ENCODE measurements at regions not wholly inside any gene's neighbourhood (a gene's known extent, or its start where the extent isn't known, plus 50 kb on each side); places are given as distances from the start of the nearest gene placed in this dataset.

GRCh38 chr6:117195728-117196127 lies 69.6 kb upstream of the VGLL2 start:
- H3K36me3 ChIP-seq (replicated peaks): no peaks in the 10 kb centered on the region
- H3K4me3 ChIP-seq: no peak overlapping the region
- in situ Hi-C loops (cut with MboI; ENCODE audit: low sequenced_read_pairs): no loop called here
- H3K4me1 ChIP-seq: no peaks in the 10 kb centered on the region
- H3K9me3 ChIP-seq: no peaks in the 10 kb centered on the region
- DNase-seq (ENCODE audit: low spot score in 2 of 2): no peak
- peaks cover 3% of the 10 kb centered on the region; the same call in 1 of the 2 replicates for H3K27me3 ChIP-seq (ENCODE audit: low read depth)

DNA sequence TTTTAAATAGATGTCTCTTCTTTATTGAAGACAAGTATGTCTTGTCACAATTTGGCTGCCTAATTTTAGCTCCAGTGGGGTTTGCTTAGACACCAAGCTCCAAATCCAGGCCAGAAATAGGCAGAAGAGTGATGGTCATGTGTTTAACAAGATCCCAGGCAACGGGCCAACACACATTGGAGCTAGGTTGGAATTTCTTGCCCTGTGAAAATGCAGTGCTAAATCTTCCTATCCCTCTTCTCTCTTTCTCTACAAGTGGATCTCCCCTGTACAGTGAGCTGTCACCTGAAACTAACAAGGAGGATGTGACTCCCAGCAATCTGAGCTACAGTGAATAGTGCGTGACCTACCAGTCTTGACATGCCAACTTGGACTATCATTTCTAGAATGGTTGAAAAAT lies 65.3 kb upstream of the VGLL2 start:
- Histone ChIP-seq H3K4me3 (no peak overlapping the region), H3K27me3 (ENCODE audit: low read depth) (peaks cover 6% of the 10 kb centered on the region; the same call in 1 of the 2 replicates), H3K36me3 (replicated peaks) (no peaks in the 10 kb centered on the region), H3K4me1 (no peaks in the 10 kb centered on the region), H3K9me3 (no peaks in the 10 kb centered on the region)
- in situ Hi-C loops (cut with MboI; ENCODE audit: low sequenced_read_pairs): no loop called here
- no peak for DNase-seq (ENCODE audit: low spot score in 2 of 2)

- peaks cover 6% of the 10 kb centered on the region; the same call in 1 of the 2 replicates for H3K27me3 ChIP-seq (ENCODE audit: low read depth)
- in situ Hi-C loops (cut with MboI; ENCODE audit: low sequenced_read_pairs): no loop called here
- no peaks in the 10 kb centered on the region for H3K9me3 ChIP-seq
- DNase-seq (ENCODE audit: low spot score in 2 of 2): no peak
- no peak overlapping the region for H3K4me3 ChIP-seq
- no peaks in the 10 kb centered on the region for H3K4me1 ChIP-seq
- H3K36me3 ChIP-seq (replicated peaks): no peaks in the 10 kb centered on the region
Measured at GRCh38 chr6:117204903-117205302, 60.5 kb upstream of the VGLL2 start.

- H3K27me3 ChIP-seq (ENCODE audit: low read depth): peaks cover 3% of the 10 kb centered on the region; the same call in 1 of the 2 replicates
- in situ Hi-C loops (cut with MboI; ENCODE audit: low sequenced_read_pairs): no loop called here
- H3K4me1 ChIP-seq: no peaks in the 10 kb centered on the region
- no peaks in the 10 kb centered on the region for H3K36me3 ChIP-seq (replicated peaks)
- H3K4me3 ChIP-seq: no peak overlapping the region
- H3K9me3 ChIP-seq: no peaks in the 10 kb centered on the region
- no peak for DNase-seq (ENCODE audit: low spot score in 2 of 2)
Measured at GRCh38 chr6:117205876-117206275, 59.5 kb upstream of the VGLL2 start.

- DNase-seq (ENCODE audit: low spot score in 2 of 2): no peak
- Histone ChIP-seq H3K4me1 (no peaks in the 10 kb centered on the region), H3K9me3 (no peaks in the 10 kb centered on the region), H3K27me3 (ENCODE audit: low read depth) (no peaks in the 10 kb centered on the region), H3K4me3 (no peak overlapping the region), H3K36me3 (replicated peaks) (no peaks in the 10 kb centered on the region)
- in situ Hi-C loops (cut with MboI; ENCODE audit: low sequenced_read_pairs): no loop called here
Measured at GRCh38 chr6:117206522-117206921, 58.8 kb upstream of the VGLL2 start.

- Histone ChIP-seq H3K4me3 (no peak overlapping the region), H3K9me3 (no peaks in the 10 kb centered on the region), H3K36me3 (replicated peaks) (no peaks in the 10 kb centered on the region), H3K27me3 (ENCODE audit: low read depth) (no peaks in the 10 kb centered on the region), H3K4me1 (no peaks in the 10 kb centered on the region)
- DNase-seq (ENCODE audit: low spot score in 2 of 2): no peak
- in situ Hi-C loops (cut with MboI; ENCODE audit: low sequenced_read_pairs): no loop called here
Measured at GRCh38 chr6:117206944-117207687, 58.2 kb upstream of the VGLL2 start.

GRCh38 chr6:117210279-117210678 lies 55.1 kb upstream of the VGLL2 start:
- Histone ChIP-seq H3K27me3 (ENCODE audit: low read depth) (no peaks in the 10 kb centered on the region), H3K36me3 (replicated peaks) (no peaks in the 10 kb centered on the region), H3K4me1 (no peaks in the 10 kb centered on the region), H3K4me3 (no peak overlapping the region), H3K9me3 (no peaks in the 10 kb centered on the region)
- no peak for DNase-seq (ENCODE audit: low spot score in 2 of 2)
- in situ Hi-C loops (cut with MboI; ENCODE audit: low sequenced_read_pairs): no loop called here

- Histone ChIP-seq H3K9me3 (no peaks in the 10 kb centered on the region), H3K36me3 (replicated peaks) (no peaks in the 10 kb centered on the region), H3K27me3 (ENCODE audit: low read depth) (no peaks in the 10 kb centered on the region), H3K4me3 (no peak overlapping the region), H3K4me1 (no peaks in the 10 kb centered on the region)
- in situ Hi-C loops (cut with MboI; ENCODE audit: low sequenced_read_pairs): no loop called here
- no peak for DNase-seq (ENCODE audit: low spot score in 2 of 2)
Measured at GRCh38 chr6:117215353-117216090, 49.8 kb upstream of the VGLL2 start.

All from HAP-1 (cell line).